Mesenchymal stem cell (in vitro differentiated cells and primary cell): ENCODE measurements at regions not wholly inside any gene's neighbourhood (a gene's known extent, or its start where the extent isn't known, plus 50 kb on each side); places are given as distances from the start of the nearest gene placed in this dataset.
A peak's percentile ranks its signal among the peaks of the same experiment; 100 is the strongest.

ENCODE experiments used
- DNase-seq: peaks from one replicate; pipeline ENCODE4 v3.0.0-alpha.2; 2013
- H2AFZ ChIP-seq: one replicate; pipeline ENCODE4 v1.6.1; 2013; ENCODE audit warnings: low read depth, mild to moderate bottlenecking, control low read depth, inconsistent platforms, low read length, moderate library complexity
- H2AK5ac ChIP-seq: 2 replicates; pipeline ENCODE4 v1.6.1; 2013; ENCODE audit warnings: low read length, moderate library complexity, mild to moderate bottlenecking, inconsistent platforms; ENCODE audit not compliant: severe bottlenecking
- H2BK120ac ChIP-seq: one replicate; pipeline ENCODE4 v1.6.1; 2013; ENCODE audit warnings: low read depth, mild to moderate bottlenecking, inconsistent platforms, low read length, moderate library complexity
- H2BK12ac ChIP-seq, 2 experiments: one replicate each; pipeline ENCODE4 v1.6.1; 2013; ENCODE audit warnings: inconsistent platforms in 2 of 2, low read length in 2 of 2, mild to moderate bottlenecking in 2 of 2, moderate library complexity in 2 of 2, control low read depth in 1 of 2
- H2BK15ac ChIP-seq: one replicate; pipeline ENCODE4 v1.6.1; 2013; ENCODE audit warnings: mild to moderate bottlenecking, low read depth, inconsistent platforms; ENCODE audit not compliant: poor library complexity, severe bottlenecking
- H2BK5ac ChIP-seq: 2 replicates; pipeline ENCODE4 v1.6.1; 2013; ENCODE audit warnings: low read depth, mild to moderate bottlenecking, low read length, control low read depth, inconsistent platforms; ENCODE audit not compliant: poor library complexity, severe bottlenecking
- H3K14ac ChIP-seq, 2 experiments: one replicate each; pipeline ENCODE4 v1.6.1; 2013; ENCODE audit warnings: inconsistent platforms in 2 of 2, low read length in 2 of 2, control low read depth in 1 of 2, mild to moderate bottlenecking in 1 of 2, moderate library complexity in 1 of 2
- H3K18ac ChIP-seq, 2 experiments: one replicate each; pipeline ENCODE4 v1.6.1; 2013; ENCODE audit warnings: inconsistent platforms in 2 of 2, low read length in 2 of 2, control low read depth in 1 of 2, low read depth in 1 of 2, mild to moderate bottlenecking in 1 of 2
- H3K23ac ChIP-seq, 2 experiments: one replicate each; pipeline ENCODE4 v1.6.1; 2013; ENCODE audit warnings: inconsistent platforms in 2 of 2, low read length in 2 of 2, mild to moderate bottlenecking in 2 of 2, moderate library complexity in 2 of 2, control low read depth in 1 of 2
- H3K27ac ChIP-seq: 2 replicates; pipeline ENCODE4 v1.5.1; 2013; ENCODE audit warnings: mild to moderate bottlenecking, moderate library complexity, low read length, control low read depth, inconsistent platforms; ENCODE audit not compliant: poor library complexity, severe bottlenecking
- H3K27me3 ChIP-seq, 2 experiments: 2 replicates each; pipeline versions ENCODE4 v1.6.1 to v1.7.0; 2013; ENCODE audit warnings: low read length in 2 of 2, mild to moderate bottlenecking in 2 of 2, moderate library complexity in 2 of 2, control low read depth in 1 of 2, inconsistent platforms in 1 of 2; ENCODE audit not compliant: control insufficient read depth in 1 of 2, insufficient read depth in 1 of 2
- H3K36me3 ChIP-seq, 2 experiments: 2 replicates each; pipeline versions ENCODE4 v1.6.1 to v1.7.0; 2013; ENCODE audit warnings: low read length in 2 of 2, control low read depth in 1 of 2, inconsistent platforms in 1 of 2, low read depth in 1 of 2, mild to moderate bottlenecking in 1 of 2; ENCODE audit not compliant: insufficient read depth in 2 of 2, control insufficient read depth in 1 of 2
- H3K4ac ChIP-seq, 2 experiments: one replicate each; pipeline ENCODE4 v1.6.1; 2013; ENCODE audit warnings: inconsistent platforms in 2 of 2, low read length in 2 of 2, mild to moderate bottlenecking in 2 of 2, moderate library complexity in 2 of 2, control low read depth in 1 of 2, low read depth in 1 of 2
- H3K4me1 ChIP-seq: 2 replicates; pipeline ENCODE4 v1.6.1; 2013; ENCODE audit warnings: low read depth, low read length, control low read depth; ENCODE audit not compliant: control insufficient read depth, insufficient read depth
- H3K4me2 ChIP-seq: 2 replicates; pipeline ENCODE4 v1.6.1; 2013; ENCODE audit warnings: low read length, mild to moderate bottlenecking, inconsistent platforms; ENCODE audit not compliant: poor library complexity, severe bottlenecking
- H3K4me3 ChIP-seq, 2 experiments: 2 replicates each; pipeline versions ENCODE4 v1.5.1 to v1.7.0; 2013; ENCODE audit warnings: low read length in 2 of 2, mild to moderate bottlenecking in 2 of 2, control low read depth in 1 of 2, low read depth in 1 of 2; ENCODE audit not compliant: insufficient read depth in 1 of 2
- H3K79me1 ChIP-seq: replicated peaks from 2 replicates; pipeline ENCODE4 v1.6.1; 2013; ENCODE audit warnings: mild to moderate bottlenecking, control low read depth, low read length, inconsistent platforms; ENCODE audit not compliant: poor library complexity, severe bottlenecking
- H3K9ac ChIP-seq: 2 replicates; pipeline ENCODE4 v1.7.0; 2013; ENCODE audit warnings: mild to moderate bottlenecking, low read length, moderate library complexity
- H3K9me3 ChIP-seq: 2 replicates; pipeline ENCODE4 v1.7.0; 2013; ENCODE audit warnings: mild to moderate bottlenecking, low read length; ENCODE audit not compliant: control insufficient read depth
- H4K8ac ChIP-seq: one replicate; pipeline ENCODE4 v1.6.1; 2013; ENCODE audit warnings: inconsistent platforms, mild to moderate bottlenecking, low read length, moderate library complexity
- H4K91ac ChIP-seq: one replicate; pipeline ENCODE4 v1.6.1; 2013; ENCODE audit warnings: mild to moderate bottlenecking, low read length, inconsistent platforms
- WGBS: methylation state at CpG from one replicate; pipeline ENCODE4 v1.1.7; 2013; ENCODE audit warnings: mixed read lengths; 5-methylcytosine and 5-hydroxymethylcytosine counted together

DNA sequence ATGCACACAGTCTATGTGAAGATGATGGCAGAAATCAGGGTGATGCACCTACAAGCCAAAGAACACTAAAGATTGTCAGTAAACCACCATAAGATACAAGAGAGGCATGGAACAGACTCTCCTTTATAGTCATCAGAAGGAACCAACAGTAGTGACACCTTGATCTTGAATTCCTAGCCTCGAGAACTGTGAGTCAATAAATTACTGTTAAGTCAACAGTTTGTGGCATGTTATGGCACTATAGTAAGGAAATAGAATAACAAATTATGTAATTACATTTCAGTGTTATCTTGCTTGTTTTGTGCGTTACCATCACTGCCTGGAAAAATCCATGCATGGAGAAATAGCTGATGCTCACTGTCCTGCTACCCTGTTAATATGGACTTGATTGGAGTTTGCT is 110.2 kb upstream of the LRP1B start:
- Histone ChIP-seq H2AK5ac (no peak overlapping the region), H2BK120ac (no peak overlapping the region), H3K4me2 (no peak overlapping the region), H3K4me1 (no peaks in the 10 kb centered on the region), H3K18ac (no peak overlapping the region), H3K9ac (no peak overlapping the region), H3K79me1 (no peaks in the 10 kb centered on the region), H3K27me3 (no peaks in the 10 kb centered on the region), H3K36me3 (no peaks in the 10 kb centered on the region), H3K9me3 (no peaks in the 10 kb centered on the region), H3K23ac (no peak overlapping the region), H4K8ac (no peak overlapping the region), H3K27ac (no peak overlapping the region), H2BK5ac (no peak overlapping the region), H3K4ac (no peak overlapping the region), H3K14ac (no peak overlapping the region), H2AFZ (no peak overlapping the region), H2BK15ac (no peak overlapping the region), H3K4me3 (no peak overlapping the region), H4K91ac (no peak overlapping the region), H2BK12ac (no peak overlapping the region)
- no peak for DNase-seq
- WGBS: no CpG with 5 or more reads among the region's 2 CpGs

- no peak overlapping the region for H2BK15ac ChIP-seq
- H3K4me2 ChIP-seq: no peak overlapping the region
- no peak overlapping the region for H3K18ac ChIP-seq
- H3K23ac ChIP-seq: no peak overlapping the region
- H4K8ac ChIP-seq: no peak overlapping the region
- H3K4ac ChIP-seq: no peak overlapping the region
- no peaks in the 10 kb centered on the region for H3K27me3 ChIP-seq
- H3K79me1 ChIP-seq: no peaks in the 10 kb centered on the region
- H4K91ac ChIP-seq: no peak overlapping the region
- no peak overlapping the region for H2AK5ac ChIP-seq
- H2BK5ac ChIP-seq: no peak overlapping the region
- H3K36me3 ChIP-seq: no peaks in the 10 kb centered on the region
- WGBS: 86% methylated on average over 1 of the region's 2 CpGs
- H3K9me3 ChIP-seq: no peaks in the 10 kb centered on the region
- no peak overlapping the region for H2BK12ac ChIP-seq
- H2AFZ ChIP-seq: no peak overlapping the region
- H3K9ac ChIP-seq: no peak overlapping the region
- H3K4me3 ChIP-seq: no peak overlapping the region
- no peak for DNase-seq
- no peak overlapping the region for H2BK120ac ChIP-seq
- no peak overlapping the region for H3K27ac ChIP-seq
- no peak overlapping the region for H3K14ac ChIP-seq
- no peaks in the 10 kb centered on the region for H3K4me1 ChIP-seq
Measured at GRCh38 chr2:142236181-142236580, 105.4 kb upstream of the LRP1B start.

- no peak overlapping the region for H3K14ac ChIP-seq
- no peak overlapping the region for H2BK12ac ChIP-seq
- H3K27ac ChIP-seq: no peak overlapping the region
- H4K91ac ChIP-seq: no peak overlapping the region
- no peaks in the 10 kb centered on the region for H3K9me3 ChIP-seq
- peak; percentile 7 for DNase-seq
- H3K27me3 ChIP-seq: no peaks in the 10 kb centered on the region
- no peaks in the 10 kb centered on the region for H3K4me1 ChIP-seq
- WGBS: 70% methylated on average over 3 of the region's 3 CpGs
- no peak overlapping the region for H2BK15ac ChIP-seq
- H3K4me2 ChIP-seq: no peak overlapping the region
- H3K18ac ChIP-seq: no peak overlapping the region
- no peak overlapping the region for H3K4me3 ChIP-seq
- no peak overlapping the region for H4K8ac ChIP-seq
- H3K9ac ChIP-seq: no peak overlapping the region
- H3K23ac ChIP-seq: no peak overlapping the region
- no peak overlapping the region for H2BK120ac ChIP-seq
- no peak overlapping the region for H2BK5ac ChIP-seq
- H3K4ac ChIP-seq: no peak overlapping the region
- H3K36me3 ChIP-seq: no peaks in the 10 kb centered on the region
- no peak overlapping the region for H2AFZ ChIP-seq
- H3K79me1 ChIP-seq: no peaks in the 10 kb centered on the region
- no peak overlapping the region for H2AK5ac ChIP-seq
Measured at GRCh38 chr2:142234741-142235140, 103.9 kb upstream of the LRP1B start.

GRCh38 chr2:142223309-142223708 is 92.5 kb upstream of the LRP1B start:
- H3K9me3 ChIP-seq: no peaks in the 10 kb centered on the region
- H3K27me3 ChIP-seq: no peaks in the 10 kb centered on the region
- H4K8ac ChIP-seq: no peak overlapping the region
- H3K79me1 ChIP-seq: no peaks in the 10 kb centered on the region
- no peak overlapping the region for H2AFZ ChIP-seq
- H3K36me3 ChIP-seq: no peaks in the 10 kb centered on the region
- no peak overlapping the region for H3K23ac ChIP-seq
- H3K9ac ChIP-seq: no peak overlapping the region
- no peak overlapping the region for H2BK12ac ChIP-seq
- H2AK5ac ChIP-seq: no peak overlapping the region
- H3K4me3 ChIP-seq: no peak overlapping the region
- H2BK5ac ChIP-seq: no peak overlapping the region
- no peak overlapping the region for H4K91ac ChIP-seq
- H3K4ac ChIP-seq: no peak overlapping the region
- DNase-seq: peak; percentile 54
- no peak overlapping the region for H2BK15ac ChIP-seq
- no peak overlapping the region for H3K4me2 ChIP-seq
- no peak overlapping the region for H3K18ac ChIP-seq
- no peak overlapping the region for H3K14ac ChIP-seq
- H3K4me1 ChIP-seq: no peaks in the 10 kb centered on the region
- no peak overlapping the region for H2BK120ac ChIP-seq
- no peak overlapping the region for H3K27ac ChIP-seq
